ENCODE measurements at regions not wholly inside any gene's neighbourhood (a gene's known extent, or its start where the extent isn't known, plus 50 kb on each side); places are given as distances from the start of the nearest gene placed in this dataset.
"Not testable (repeated sequence)": the region's sequence is repeated elsewhere in the genome, so short reads cannot be mapped to it uniquely, and the experiment has no call there.

GRCh38 chr9:115680231-115680630 is 473.4 kb upstream of the PAPPA start:
- DNase-seq, result no peak

- DNase-seq, result no peak
Measured at GRCh38 chr9:115681585-115681984, 472.0 kb upstream of the PAPPA start.

GRCh38 chr9:115686069-115686468 is 467.5 kb upstream of the PAPPA start:
- no peak for DNase-seq

GRCh38 chr9:115687356-115687755 is 466.2 kb upstream of the PAPPA start:
- DNase-seq, result no peak

- DNase-seq, result no peak
Measured at GRCh38 chr9:115689331-115689730, 464.3 kb upstream of the PAPPA start.

GRCh38 chr9:115690786-115691496 is 462.6 kb upstream of the PAPPA start:
- peak; percentile 26 for DNase-seq

- peak; percentile 5 for DNase-seq
Measured at GRCh38 chr9:115691693-115692092, 461.9 kb upstream of the PAPPA start.

- not testable (repeated sequence) for DNase-seq
Measured at GRCh38 chr9:115692868-115693267, 460.7 kb upstream of the PAPPA start.

GRCh38 chr9:115694014-115694413 is 459.6 kb upstream of the PAPPA start:
- DNase-seq, result peak; percentile 50

- no peak for DNase-seq
Measured at GRCh38 chr9:115694991-115695390, 458.6 kb upstream of the PAPPA start.

- DNase-seq, result no peak
Measured at GRCh38 chr9:115712981-115713380, 440.6 kb upstream of the PAPPA start.

GRCh38 chr9:115715666-115716065 is 437.9 kb upstream of the PAPPA start:
- DNase-seq, result no peak

GRCh38 chr9:115717298-115717697 is 436.3 kb upstream of the PAPPA start:
- no peak for DNase-seq

- no peak for DNase-seq
Measured at GRCh38 chr9:115717711-115718173, 435.8 kb upstream of the PAPPA start.

GRCh38 chr9:115730396-115730795 is 423.2 kb upstream of the PAPPA start:
- DNase-seq, result no peak

- no peak for DNase-seq
Measured at GRCh38 chr9:115730845-115731244, 422.7 kb upstream of the PAPPA start.

GRCh38 chr9:115733318-115734110 is 420.1 kb upstream of the PAPPA start:
- DNase-seq, result no peak

- DNase-seq, result no peak
Measured at GRCh38 chr9:115739096-115739875, 414.3 kb upstream of the PAPPA start.

GRCh38 chr9:115740986-115741385 is 412.6 kb upstream of the PAPPA start:
- no peak for DNase-seq

- no peak for DNase-seq
Measured at GRCh38 chr9:115743709-115744605, 409.6 kb upstream of the PAPPA start.

GRCh38 chr9:115746496-115746895 is 407.1 kb upstream of the PAPPA start:
- DNase-seq, result no peak

GRCh38 chr9:115747731-115748130 is 405.9 kb upstream of the PAPPA start:
- DNase-seq, result no peak
